H1 (cell line): ENCODE measurements at regions not wholly inside any gene's neighbourhood (a gene's known extent, or its start where the extent isn't known, plus 50 kb on each side); places are given as distances from the start of the nearest gene placed in this dataset.

Source experiments
- CTCF ChIA-PET: fragments of 300-600 bp; sonication (Branson Sonifier 250); formaldehyde crosslinking; loops from one replicate; lab custom pipeline; 2021; ENCODE audit not compliant: partially characterized antibody; lab: Charles Lee
- POLR2A ChIA-PET: fragments of 300-600 bp; sonication (Branson Sonifier 250); formaldehyde crosslinking; loops from one replicate; lab custom pipeline; 2021; ENCODE audit warnings: inconsistent platforms; ENCODE audit not compliant: partially characterized antibody; lab: Charles Lee
- DNase-seq, 2 experiments: peaks; one replicate each; pipeline versions ENCODE4 v3.0.0 to v3.0.0-alpha.2; 2010 to 2022; ENCODE audit warnings: low spot score in 2 of 2, low read depth in 1 of 2, mixed read lengths in 1 of 2
- FAIRE-seq: peaks from 2 replicates; lab custom pipeline; 2011; peaks lifted over from hg19 to GRCh38; lab: Jason Lieb, UNC
- H2AFZ ChIP-seq: 2 replicates; pipeline ENCODE4 v1.8.1; 2012; ENCODE audit warnings: low read length, inconsistent platforms
- H2AK5ac ChIP-seq: 2 replicates; pipeline ENCODE4 v1.6.1; 2013; ENCODE audit warnings: low read depth, low read length
- H2BK120ac ChIP-seq: replicated peaks from 2 replicates; pipeline ENCODE3; 2013; ENCODE audit warnings: low read depth, low read length, inconsistent platforms
- H2BK12ac ChIP-seq: 2 replicates; pipeline ENCODE4 v1.6.1; 2013; ENCODE audit warnings: low read depth, low read length
- H2BK15ac ChIP-seq: 2 replicates; pipeline ENCODE4 v1.6.1; 2013; ENCODE audit warnings: low read length
- H2BK20ac ChIP-seq: 2 replicates; pipeline ENCODE4 v1.6.1; 2013; ENCODE audit warnings: low read length
- H2BK5ac ChIP-seq: 2 replicates; pipeline ENCODE4 v1.6.1; 2013; ENCODE audit warnings: low read depth, low read length
- H3K14ac ChIP-seq: 2 replicates; pipeline ENCODE4 v1.6.1; 2013; ENCODE audit warnings: inconsistent platforms; ENCODE audit not compliant: insufficient read length
- H3K18ac ChIP-seq: 2 replicates; pipeline ENCODE4 v1.6.1; 2013; ENCODE audit warnings: low read length; ENCODE audit errors: extremely low read depth
- H3K23ac ChIP-seq: 2 replicates; pipeline ENCODE4 v1.6.1; 2013; ENCODE audit warnings: inconsistent platforms; ENCODE audit not compliant: insufficient read length
- H3K23me2 ChIP-seq: 2 replicates; pipeline ENCODE4 v1.6.1; 2013; ENCODE audit warnings: low read depth, low read length
- H3K27ac ChIP-seq: 2 replicates; pipeline ENCODE4 v1.6.1; 2011; ENCODE audit warnings: low read depth, low read length, inconsistent platforms
- H3K27me3 ChIP-seq, 4 experiments: replicated peaks in 1 of 4; 1 replicate in 1 of 4; 2 replicates in 3 of 4; pipeline versions ENCODE4 v1.6.1 to v1.8.1; 2011 to 2013; ENCODE audit warnings: low read length in 3 of 4, mild to moderate bottlenecking in 3 of 4, inconsistent platforms in 2 of 4, mixed read lengths in 2 of 4, moderate library complexity in 1 of 4; ENCODE audit not compliant: control insufficient read depth in 3 of 4, insufficient read depth in 3 of 4; ENCODE audit errors: extremely low read depth in 1 of 4
- H3K36me3 ChIP-seq, 4 experiments: 2 replicates each; pipeline versions ENCODE4 v1.6.1 to v1.8.1; 2011 to 2013; ENCODE audit warnings: mild to moderate bottlenecking in 4 of 4, low read length in 3 of 4, moderate library complexity in 2 of 4, control low read depth in 1 of 4, inconsistent platforms in 1 of 4; ENCODE audit not compliant: insufficient read depth in 4 of 4, control insufficient read depth in 2 of 4
- H3K4ac ChIP-seq: replicated peaks from 2 replicates; pipeline ENCODE3; 2013; ENCODE audit warnings: low read length, low read depth, mixed read lengths, inconsistent platforms; ENCODE audit not compliant: insufficient read length
- H3K4me1 ChIP-seq, 4 experiments: replicated peaks in 1 of 4; 1 replicate in 1 of 4; 2 replicates in 3 of 4; pipeline versions ENCODE4 v1.6.1 to v1.8.1; 2011 to 2013; ENCODE audit warnings: low read length in 3 of 4, inconsistent platforms in 2 of 4, mixed read lengths in 1 of 4; ENCODE audit not compliant: insufficient read depth in 4 of 4, control insufficient read depth in 3 of 4
- H3K4me2 ChIP-seq, 2 experiments: 2 replicates each; pipeline versions ENCODE4 v1.6.1 to v1.8.1; 2011 to 2013; ENCODE audit warnings: low read depth in 2 of 2, low read length in 2 of 2, control low read depth in 1 of 2, inconsistent platforms in 1 of 2, mild to moderate bottlenecking in 1 of 2; ENCODE audit not compliant: insufficient read depth in 1 of 2
- H3K4me3 ChIP-seq, 4 experiments: fragments of 200-600, 300-600 bp in 1 of 4; sonication (generic), shearing (Covaris generic), sonication (Bioruptor Twin) in 1 of 4; 2 replicates each; pipeline versions ENCODE4 v1.5.1 to v1.8.1; 2011 to 2016; ENCODE audit warnings: low read length in 4 of 4, low read depth in 3 of 4, control low read depth in 2 of 4, inconsistent platforms in 2 of 4, mild to moderate bottlenecking in 2 of 4, mixed read lengths in 1 of 4, moderate library complexity in 1 of 4; ENCODE audit not compliant: insufficient read depth in 2 of 4; ENCODE audit errors: extremely low read depth in 1 of 4
- H3K56ac ChIP-seq: replicated peaks from 2 replicates; pipeline ENCODE3; 2013; ENCODE audit warnings: low read depth, mild to moderate bottlenecking, mixed read lengths, low read length, inconsistent platforms; ENCODE audit not compliant: insufficient read length
- H3K79me1 ChIP-seq: 2 replicates; pipeline ENCODE4 v1.6.1; 2013; ENCODE audit warnings: low read depth, low read length, control low read depth
- H3K79me2 ChIP-seq, 2 experiments: 2 replicates each; pipeline versions ENCODE4 v1.6.1 to v1.8.1; 2012 to 2013; ENCODE audit warnings: low read length in 2 of 2, mild to moderate bottlenecking in 2 of 2, inconsistent platforms in 1 of 2; ENCODE audit not compliant: insufficient read depth in 2 of 2, control insufficient read depth in 1 of 2
- H3K9ac ChIP-seq, 4 experiments: replicated peaks in 1 of 4; 1 replicate in 1 of 4; 2 replicates in 3 of 4; pipeline versions ENCODE4 v1.6.1 to v1.8.1; 2011 to 2013; ENCODE audit warnings: low read depth in 3 of 4, low read length in 3 of 4, control low read depth in 2 of 4, mild to moderate bottlenecking in 2 of 4, moderate library complexity in 2 of 4, inconsistent platforms in 1 of 4; ENCODE audit errors: extremely low read depth in 1 of 4
- H3K9me3 ChIP-seq, 2 experiments: 2 replicates each; pipeline versions ENCODE4 v1.6.1 to v1.8.1; 2012 to 2013; ENCODE audit warnings: mild to moderate bottlenecking in 2 of 2, moderate library complexity in 2 of 2, control low read depth in 1 of 2, inconsistent platforms in 1 of 2, low read depth in 1 of 2, low read length in 1 of 2, mixed read lengths in 1 of 2; ENCODE audit not compliant: insufficient read depth in 2 of 2
- H4K20me1 ChIP-seq, 2 experiments: replicated peaks in 1 of 2; 2 replicates each; pipeline versions ENCODE3 to v1.8.1; 2011 to 2013; ENCODE audit warnings: inconsistent platforms in 2 of 2, low read length in 2 of 2, mild to moderate bottlenecking in 1 of 2; ENCODE audit not compliant: insufficient read depth in 2 of 2, control insufficient read depth in 1 of 2
- H4K5ac ChIP-seq: 2 replicates; pipeline ENCODE4 v1.6.1; 2013; ENCODE audit warnings: low read length, low read depth, mixed read lengths, inconsistent platforms; ENCODE audit not compliant: insufficient read length
- H4K8ac ChIP-seq: 2 replicates; pipeline ENCODE4 v1.8.0; 2013; ENCODE audit warnings: mild to moderate bottlenecking, moderate library complexity, low read length, inconsistent platforms; ENCODE audit not compliant: insufficient read depth; ENCODE audit errors: extremely low read depth
- H4K91ac ChIP-seq: replicated peaks from 2 replicates; pipeline ENCODE3; 2013; ENCODE audit warnings: low read length, mixed read lengths, inconsistent platforms; ENCODE audit not compliant: insufficient read length
- MAFK ChIP-seq: IDR thresholded peaks from 2 replicates; pipeline ENCODE4 v1.6.1; 2012; ENCODE audit warnings: low read depth, mild to moderate bottlenecking, improper control_type of control experiment, low read length
- PHF8 ChIP-seq: fragments of 200-600 bp; sonication (generic); conservative IDR thresholded peaks from 2 replicates; pipeline ENCODE4 v1.7.1; 2012; ENCODE audit warnings: low read depth, mild to moderate bottlenecking, inconsistent platforms, low read length, moderate library complexity
- POLR2A ChIP-seq, 2 experiments: IDR thresholded peaks; 1 replicate in 1 of 2; 2 replicates in 1 of 2; pipeline ENCODE4 v1.6.1; 2011; ENCODE audit warnings: low read depth in 2 of 2, low read length in 2 of 2, mild to moderate bottlenecking in 2 of 2; ENCODE audit errors: control extremely low read depth in 1 of 2
- WGBS, 2 experiments: shearing (Covaris generic) in 1 of 2; methylation state at CpG; one replicate each; pipeline versions ENCODE4 v1.1.6 to v1.1.7; 2013 to 2015; ENCODE audit warnings: low lambda C conversion rate in 2 of 2, mixed read lengths in 2 of 2, inconsistent platforms in 1 of 2, low coverage in 1 of 2, missing lambda C conversion rate in 1 of 2; ENCODE audit not compliant: insufficient replicate concordance in 2 of 2, insufficient coverage in 1 of 2, insufficient read length in 1 of 2; ENCODE audit errors: extremely low coverage in 1 of 2, missing lambda C conversion rate in 1 of 2; 5-methylcytosine and 5-hydroxymethylcytosine counted together

DNA sequence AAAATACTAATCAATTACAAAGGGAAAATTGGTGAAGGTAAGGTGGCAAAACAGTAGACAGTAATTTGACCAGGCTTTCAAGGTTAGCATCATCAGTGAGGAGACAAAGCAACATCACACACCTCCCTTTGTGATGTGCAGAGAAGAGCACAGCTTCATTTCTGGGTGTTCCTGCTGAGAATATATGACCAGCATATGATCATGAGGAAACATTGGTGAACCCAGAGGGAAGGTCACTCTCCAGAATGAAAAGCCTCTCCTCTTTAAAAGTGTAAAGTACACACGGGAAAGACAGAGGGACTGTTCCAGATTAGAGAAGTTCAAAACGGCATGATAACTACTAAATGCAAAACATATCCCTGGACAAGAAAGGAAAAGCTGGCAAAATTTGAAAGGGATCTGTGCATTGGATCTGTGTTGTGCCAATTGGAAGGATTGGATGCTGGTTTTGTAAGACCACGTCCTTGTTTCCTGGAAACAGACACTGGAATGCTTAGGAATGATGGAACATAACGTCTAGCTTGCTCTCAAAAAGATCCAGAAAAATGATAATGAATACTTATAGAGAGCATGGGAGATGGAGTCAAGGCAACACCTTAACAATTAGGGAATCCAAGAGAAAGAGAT, 80.6 kb upstream of the MITF start:
- peaks cover 0 to 8% of the 10 kb centered on the region in 2 experiments; a peak in 2 of 4 replicates for H3K9me3 ChIP-seq
- H2BK20ac ChIP-seq: no peak overlapping the region
- H3K4me1 ChIP-seq: no peaks in the 10 kb centered on the region
- ChIA-PET POLR2A (no interaction called here), CTCF (interaction anchor here (1.6 kb wide), 1 partner anchor 207 kb away, joined by 6 read pairs; no protein-coding TSS in a partner anchor)
- no peak overlapping the region for H3K56ac ChIP-seq
- H3K27ac ChIP-seq: no peak overlapping the region
- no peak overlapping the region for H2BK12ac ChIP-seq
- H3K9ac ChIP-seq: no peak overlapping the region
- H4K91ac ChIP-seq: no peak overlapping the region
- H3K18ac ChIP-seq: no peak overlapping the region
- no peak overlapping the region for H2BK15ac ChIP-seq
- no peaks in the 10 kb centered on the region for H4K20me1 ChIP-seq
- no peak overlapping the region for H2BK5ac ChIP-seq
- 82% methylated on average over 4 of the region's 4 CpGs; no CpG with 5 or more reads in 1 of the 2 experiments for WGBS, 2 experiments
- no peak overlapping the region for H4K5ac ChIP-seq
- H3K79me2 ChIP-seq: no peaks in the 10 kb centered on the region
- no peak overlapping the region for H3K14ac ChIP-seq
- H3K4ac ChIP-seq: no peak overlapping the region
- H3K27me3 ChIP-seq: peaks cover 0 to under 1% (median 0%) of the 10 kb centered on the region in 4 experiments; a peak in 1 of 7 replicates
- FAIRE-seq (no peak), DNase-seq (no peak)
- H3K4me3 ChIP-seq: no peak overlapping the region
- no peaks in the 10 kb centered on the region for H3K79me1 ChIP-seq
- no peak overlapping the region for H3K23ac ChIP-seq
- H2BK120ac ChIP-seq: no peak overlapping the region
- H2AK5ac ChIP-seq: no peak overlapping the region
- no peak overlapping the region for H4K8ac ChIP-seq
- H3K4me2 ChIP-seq: no peak overlapping the region
- H2AFZ ChIP-seq: no peak overlapping the region
- no peaks in the 10 kb centered on the region for H3K23me2 ChIP-seq
- TF ChIP-seq POLR2A (IDR thresholded peaks at IDR 0.05; ENCODE audit: control extremely low read depth in 1 of 2, low read depth in 2 of 2, low read length in 2 of 2) (no peak), PHF8 (no peak), MAFK (no peak)
- TF ChIP-seq, all 59 proteins: peak for 0
- H3K36me3 ChIP-seq: no peaks in the 10 kb centered on the region; a peak in 1 of 8 replicates
